HCT116 (cell line): ENCODE measurements at regions not wholly inside any gene's neighbourhood (a gene's known extent, or its start where the extent isn't known, plus 50 kb on each side); places are given as distances from the start of the nearest gene placed in this dataset.

ENCODE experiments used
- ATAC-seq: fragments of 200-7000 bp; cut with Tn5 transposase; 2 replicates; pipeline ENCODE4 v1.9.1; 2020; ENCODE audit warnings: mild to moderate bottlenecking, moderate library complexity
- BruUV-seq: library from RNA; stranded (reverse); fragments of 400-500 nt; replicated peaks from 2 replicates; lab custom pipeline; 2021; lab: Mats Ljungman, UMichigan
- CTCF ChIA-PET: fragments of 300-600 bp; sonication (Branson Sonifier 250); formaldehyde crosslinking; loops from one replicate; lab custom pipeline; 2021; ENCODE audit warnings: antibody characterized with exemption; lab: Charles Lee
- POLR2A ChIA-PET: fragments of 300-600, 350-600 bp; sonication (Branson Sonifier 250); formaldehyde crosslinking; loops from one replicate; lab custom pipeline; 2021; ENCODE audit warnings: antibody characterized with exemption; lab: Charles Lee
- RAD21 ChIA-PET, 2 experiments: fragments of 300-600 bp; sonication (Branson Sonifier 250); formaldehyde crosslinking; loops; one replicate each; lab custom pipeline; 2023; ENCODE audit warnings: low total read pairs in 2 of 2; ENCODE audit not compliant: uncharacterized antibody in 2 of 2, unreplicated experiment in 2 of 2, low non-redundant PET in 1 of 2; lab: Charles Lee
- DNase-seq: peaks from one replicate; pipeline ENCODE4 v3.0.0-alpha.2; 2010; ENCODE audit warnings: low read depth, low spot score
- H2AFZ ChIP-seq: fragments of 200-600 bp; shearing (Covaris generic), sonication (generic); 2 replicates; pipeline ENCODE4 v1.6.1; 2017; ENCODE audit warnings: low read depth, mixed run types, mixed read lengths, antibody characterized with exemption, low read length; ENCODE audit not compliant: poor library complexity, severe bottlenecking
- H3K27ac ChIP-seq: 2 replicates; pipeline ENCODE4 v1.5.1; 2012; ENCODE audit warnings: low read depth, low read length
- H3K27me3 ChIP-seq: fragments of 200-600 bp; sonication (generic); 2 replicates; pipeline ENCODE4 v1.6.1; 2016; ENCODE audit warnings: mixed run types, low read length, mixed read lengths; ENCODE audit not compliant: insufficient read depth
- H3K36me3 ChIP-seq, 2 experiments: fragments of 200-500 bp in 1 of 2; fragments of 200-600 bp in 1 of 2; sonication (Bioruptor generic) in 1 of 2; sonication (generic) in 1 of 2; 2 replicates each; pipeline versions ENCODE4 v1.5.1 to v1.6.1; 2014 to 2016; ENCODE audit warnings: low read length in 2 of 2, inconsistent platforms in 1 of 2, mixed read lengths in 1 of 2, mixed run types in 1 of 2; ENCODE audit not compliant: insufficient read depth in 2 of 2, control insufficient read depth in 1 of 2
- H3K4me1 ChIP-seq, 2 experiments: fragments of 200-600 bp in 1 of 2; sonication (generic) in 1 of 2; 2 replicates each; pipeline versions ENCODE4 v1.5.1 to v1.6.1; 2012 to 2017; ENCODE audit warnings: low read length in 2 of 2, inconsistent platforms in 1 of 2, mild to moderate bottlenecking in 1 of 2, mixed read lengths in 1 of 2, mixed run types in 1 of 2, moderate library complexity in 1 of 2; ENCODE audit not compliant: insufficient read depth in 2 of 2, control insufficient read depth in 1 of 2
- H3K4me2 ChIP-seq: fragments of 200-600 bp; sonication (generic); 2 replicates; pipeline ENCODE4 v1.6.1; 2017; ENCODE audit warnings: mixed run types, low read length, mixed read lengths
- H3K4me3 ChIP-seq, 2 experiments: fragments of 200-600 bp in 1 of 2; sonication (generic) in 1 of 2; replicated peaks in 1 of 2; 2 replicates each; pipeline ENCODE4 v1.5.1; 2011 to 2016; ENCODE audit warnings: low read length in 2 of 2, control low read depth in 1 of 2, low read depth in 1 of 2, mild to moderate bottlenecking in 1 of 2, mixed read lengths in 1 of 2, mixed run types in 1 of 2
- H3K79me2 ChIP-seq: fragments of 200-600 bp; sonication (generic); 2 replicates; pipeline ENCODE4 v1.6.1; 2017; ENCODE audit warnings: mild to moderate bottlenecking, mixed run types, low read length, moderate library complexity, mixed read lengths; ENCODE audit not compliant: insufficient read depth
- H3K9ac ChIP-seq: fragments of 200-600 bp; sonication (generic); 2 replicates; pipeline ENCODE4 v1.6.1; 2016; ENCODE audit warnings: low read length, mixed read lengths
- H3K9me2 ChIP-seq: fragments of 200-600 bp; sonication (generic), shearing (Covaris generic); 2 replicates; pipeline ENCODE4 v1.6.1; 2017; ENCODE audit warnings: mixed run types, mild to moderate bottlenecking, moderate library complexity; ENCODE audit not compliant: insufficient read depth
- H3K9me3 ChIP-seq, 2 experiments: fragments of 200-500 bp in 1 of 2; fragments of 200-600 bp in 1 of 2; sonication (Bioruptor generic) in 1 of 2; sonication (generic) in 1 of 2; 2 replicates each; pipeline ENCODE4 v1.6.1; 2014 to 2017; ENCODE audit warnings: low read length in 2 of 2, mixed read lengths in 2 of 2, inconsistent platforms in 1 of 2, low read depth in 1 of 2, mild to moderate bottlenecking in 1 of 2, mixed run types in 1 of 2, moderate library complexity in 1 of 2; ENCODE audit not compliant: control insufficient read depth in 1 of 2, insufficient read depth in 1 of 2
- H4K20me1 ChIP-seq: fragments of 200-600 bp; sonication (generic), shearing (Covaris generic); 2 replicates; pipeline ENCODE4 v1.6.1; 2017; ENCODE audit warnings: mixed run types, mild to moderate bottlenecking, moderate library complexity; ENCODE audit not compliant: insufficient read depth
- CBX3 ChIP-seq: IDR thresholded peaks from 2 replicates; pipeline ENCODE4 v1.6.1; 2012; ENCODE audit warnings: low read depth
- CEBPB ChIP-seq: IDR thresholded peaks from 2 replicates; pipeline ENCODE4 v1.6.1; 2012; ENCODE audit warnings: low read depth
- EGR1 ChIP-seq: IDR thresholded peaks from 2 replicates; pipeline ENCODE4 v1.6.1; 2012; ENCODE audit warnings: low read depth
- ELF1 ChIP-seq: IDR thresholded peaks from 2 replicates; pipeline ENCODE4 v1.6.1; 2012; ENCODE audit warnings: low read depth, borderline replicate concordance
- EZH2 ChIP-seq: fragments of 200-600 bp; sonication (generic); IDR thresholded peaks from 2 replicates; pipeline ENCODE4 v1.6.1; 2017; ENCODE audit warnings: antibody characterized with exemption, mixed run types
- EZH2phosphoT487 ChIP-seq: fragments of 200-600 bp; IDR thresholded peaks from 2 replicates; pipeline ENCODE4 v1.6.1; 2018; ENCODE audit warnings: antibody characterized with exemption, borderline replicate concordance
- FOSL1 ChIP-seq: IDR thresholded peaks from 2 replicates; pipeline ENCODE4 v1.6.1; 2012; ENCODE audit warnings: low read depth
- JUND ChIP-seq: IDR thresholded peaks from 2 replicates; pipeline ENCODE4 v1.6.1; 2012
- POLR2AphosphoS5 ChIP-seq: IDR thresholded peaks from 2 replicates; pipeline ENCODE4 v1.6.1; 2011; ENCODE audit warnings: mild to moderate bottlenecking, low read depth, low read length, moderate library complexity
- RAD21 ChIP-seq: IDR thresholded peaks from 2 replicates; pipeline ENCODE4 v1.6.1; 2012; ENCODE audit warnings: low read depth, mild to moderate bottlenecking
- SRF ChIP-seq: IDR thresholded peaks from 2 replicates; pipeline ENCODE4 v1.6.1; 2012; ENCODE audit warnings: low read depth
- TCF7L2 ChIP-seq: IDR thresholded peaks from 2 replicates; pipeline ENCODE4 v1.7.0; 2011; ENCODE audit warnings: borderline replicate concordance, inconsistent platforms; ENCODE audit not compliant: insufficient read depth, insufficient read length; ENCODE audit errors: extremely low read depth
- YY1 ChIP-seq: IDR thresholded peaks from 2 replicates; pipeline ENCODE4 v1.6.1; 2011; ENCODE audit warnings: low read length, low read depth, moderate library complexity, mild to moderate bottlenecking; ENCODE audit not compliant: insufficient replicate concordance; ENCODE audit errors: extremely low read depth
- ZFX ChIP-seq: fragments of 450-650 bp; IDR thresholded peaks from 2 replicates; pipeline ENCODE4 v1.6.1; 2017
- intact Hi-C: fragments of 100-400 bp; cut with micrococcal nuclease; formaldehyde crosslinking; loops from 2 replicates; pipeline ENCODE4 v1.10.0; 2022
- TF ChIP-seq, protein P1 (sequence below): IDR thresholded peaks from 2 replicates; pipeline ENCODE4 v1.6.1; 2012
- TF ChIP-seq, protein P2 (sequence below): IDR thresholded peaks from 2 replicates; pipeline ENCODE4 v1.6.1; 2012
- TF ChIP-seq, protein P3 (sequence below): IDR thresholded peaks from 2 replicates; pipeline ENCODE4 v1.6.1; 2012; ENCODE audit warnings: low read depth

DNA sequence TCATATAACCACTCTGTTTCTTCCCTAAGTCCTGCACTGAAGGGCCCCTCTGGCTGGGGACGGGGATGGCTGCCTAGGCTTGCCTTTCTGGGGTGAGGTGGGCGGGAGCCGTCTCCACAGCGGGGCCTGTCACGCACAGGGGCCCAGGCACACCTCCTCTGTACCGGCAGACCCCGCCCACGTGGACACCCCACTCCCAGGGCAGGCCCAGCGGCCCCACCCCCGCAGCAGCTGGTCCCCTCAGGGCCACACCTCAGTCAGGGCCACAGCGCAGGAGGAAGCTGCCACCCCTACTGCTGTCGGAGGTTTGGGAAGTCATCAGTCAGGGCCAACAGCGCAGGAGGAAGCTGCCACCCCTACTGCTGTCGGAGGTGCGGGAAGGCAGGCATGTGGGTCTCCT is 257.6 kb upstream of the RAB6C start:
- no peaks in the 10 kb centered on the region for H4K20me1 ChIP-seq
- H2AFZ ChIP-seq: no peak overlapping the region
- no peak overlapping the region for H3K4me3 ChIP-seq
- BruUV-seq: no TSS peak
- no peak overlapping the region for H3K27ac ChIP-seq
- ATAC-seq (no peak), DNase-seq (no peak)
- no peaks in the 10 kb centered on the region for H3K9me3 ChIP-seq
- RAD21 ChIA-PET: no interaction called here
- H3K79me2 ChIP-seq: no peaks in the 10 kb centered on the region
- intact Hi-C loops: no loop called here
- no peaks in the 10 kb centered on the region for H3K36me3 ChIP-seq
- no peaks in the 10 kb centered on the region for H3K9me2 ChIP-seq
- H3K27me3 ChIP-seq: peaks cover 58% of the 10 kb centered on the region
- no peaks in the 10 kb centered on the region for H3K4me1 ChIP-seq
- no peak overlapping the region for H3K4me2 ChIP-seq
- POLR2A ChIA-PET: no interaction called here
- no peak overlapping the region for H3K9ac ChIP-seq
- CTCF ChIA-PET: no interaction called here
- TF ChIP-seq CBX3 (no peak), EZH2phosphoT487 (no peak), FOSL1 (no peak), CEBPB (no peak), POLR2AphosphoS5 (no peak)
- TF ChIP-seq, protein P1, sequence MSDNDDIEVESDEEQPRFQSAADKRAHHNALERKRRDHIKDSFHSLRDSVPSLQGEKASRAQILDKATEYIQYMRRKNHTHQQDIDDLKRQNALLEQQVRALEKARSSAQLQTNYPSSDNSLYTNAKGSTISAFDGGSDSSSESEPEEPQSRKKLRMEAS: no peak

DNA sequence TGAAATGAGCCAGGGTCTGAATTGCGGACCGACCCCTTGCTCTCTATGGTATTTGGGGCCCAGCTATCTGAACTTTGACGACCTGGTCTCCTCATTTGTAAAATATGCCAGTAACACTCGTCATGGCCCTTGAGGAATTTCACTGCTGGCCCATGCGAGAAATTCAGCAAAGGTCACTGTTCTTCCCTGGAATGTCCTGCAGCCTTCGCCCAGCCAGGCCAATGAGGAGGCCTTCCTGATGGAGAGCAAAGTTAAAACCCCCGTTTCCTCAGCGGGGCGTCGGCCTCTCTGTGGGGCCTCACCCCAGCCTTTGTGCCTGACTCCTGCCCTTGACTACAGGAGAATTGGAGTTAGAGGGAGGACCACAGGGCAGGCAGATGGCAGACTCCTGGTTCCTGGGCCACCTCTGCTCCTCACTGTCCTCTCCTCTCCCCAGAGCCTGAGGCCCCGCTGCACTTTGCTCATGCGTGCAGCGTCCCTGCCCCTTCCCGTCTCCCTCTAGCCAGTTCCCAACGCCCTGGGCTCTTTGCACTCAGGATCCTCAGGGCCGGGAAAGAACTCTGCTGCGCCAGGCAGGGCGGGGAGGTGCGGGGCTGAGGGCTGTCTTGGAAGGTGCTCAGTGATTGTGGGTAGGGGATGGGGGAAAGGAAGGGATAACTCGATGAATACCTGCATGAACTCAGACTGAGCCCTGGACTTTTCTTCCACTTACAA is 257.0 kb upstream of the RAB6C start:
- Histone ChIP-seq H3K4me2 (no peak overlapping the region), H3K9ac (no peak overlapping the region), H3K9me3 (no peaks in the 10 kb centered on the region), H3K9me2 (no peaks in the 10 kb centered on the region), H3K36me3 (no peaks in the 10 kb centered on the region), H3K79me2 (no peaks in the 10 kb centered on the region), H2AFZ (no peak overlapping the region), H3K4me3 (no peak overlapping the region), H3K27ac (no peak overlapping the region), H4K20me1 (no peaks in the 10 kb centered on the region), H3K4me1 (no peaks in the 10 kb centered on the region), H3K27me3 (peaks cover 54% of the 10 kb centered on the region)
- POLR2A ChIA-PET: no interaction called here
- ATAC-seq: no peak
- CTCF ChIA-PET: no interaction called here
- intact Hi-C loops: no loop called here
- no TSS peak for BruUV-seq
- RAD21 ChIA-PET: no interaction called here
- no peak for DNase-seq
- TF ChIP-seq, protein P2, sequence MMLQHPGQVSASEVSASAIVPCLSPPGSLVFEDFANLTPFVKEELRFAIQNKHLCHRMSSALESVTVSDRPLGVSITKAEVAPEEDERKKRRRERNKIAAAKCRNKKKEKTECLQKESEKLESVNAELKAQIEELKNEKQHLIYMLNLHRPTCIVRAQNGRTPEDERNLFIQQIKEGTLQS: no peak
- no peak for TF ChIP-seq EGR1
- no peak for TF ChIP-seq ZFX
- no peak for TF ChIP-seq CEBPB
- no peak for TF ChIP-seq EZH2phosphoT487
- TF ChIP-seq TCF7L2: no peak
- no peak for TF ChIP-seq EZH2
- TF ChIP-seq, protein P3, sequence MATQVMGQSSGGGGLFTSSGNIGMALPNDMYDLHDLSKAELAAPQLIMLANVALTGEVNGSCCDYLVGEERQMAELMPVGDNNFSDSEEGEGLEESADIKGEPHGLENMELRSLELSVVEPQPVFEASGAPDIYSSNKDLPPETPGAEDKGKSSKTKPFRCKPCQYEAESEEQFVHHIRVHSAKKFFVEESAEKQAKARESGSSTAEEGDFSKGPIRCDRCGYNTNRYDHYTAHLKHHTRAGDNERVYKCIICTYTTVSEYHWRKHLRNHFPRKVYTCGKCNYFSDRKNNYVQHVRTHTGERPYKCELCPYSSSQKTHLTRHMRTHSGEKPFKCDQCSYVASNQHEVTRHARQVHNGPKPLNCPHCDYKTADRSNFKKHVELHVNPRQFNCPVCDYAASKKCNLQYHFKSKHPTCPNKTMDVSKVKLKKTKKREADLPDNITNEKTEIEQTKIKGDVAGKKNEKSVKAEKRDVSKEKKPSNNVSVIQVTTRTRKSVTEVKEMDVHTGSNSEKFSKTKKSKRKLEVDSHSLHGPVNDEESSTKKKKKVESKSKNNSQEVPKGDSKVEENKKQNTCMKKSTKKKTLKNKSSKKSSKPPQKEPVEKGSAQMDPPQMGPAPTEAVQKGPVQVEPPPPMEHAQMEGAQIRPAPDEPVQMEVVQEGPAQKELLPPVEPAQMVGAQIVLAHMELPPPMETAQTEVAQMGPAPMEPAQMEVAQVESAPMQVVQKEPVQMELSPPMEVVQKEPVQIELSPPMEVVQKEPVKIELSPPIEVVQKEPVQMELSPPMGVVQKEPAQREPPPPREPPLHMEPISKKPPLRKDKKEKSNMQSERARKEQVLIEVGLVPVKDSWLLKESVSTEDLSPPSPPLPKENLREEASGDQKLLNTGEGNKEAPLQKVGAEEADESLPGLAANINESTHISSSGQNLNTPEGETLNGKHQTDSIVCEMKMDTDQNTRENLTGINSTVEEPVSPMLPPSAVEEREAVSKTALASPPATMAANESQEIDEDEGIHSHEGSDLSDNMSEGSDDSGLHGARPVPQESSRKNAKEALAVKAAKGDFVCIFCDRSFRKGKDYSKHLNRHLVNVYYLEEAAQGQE: no peak
- TF ChIP-seq, protein P1: no peak
- no peak for TF ChIP-seq RAD21
- TF ChIP-seq FOSL1: no peak
- TF ChIP-seq JUND: no peak
- no peak for TF ChIP-seq YY1
- TF ChIP-seq ELF1: no peak
- TF ChIP-seq SRF: no peak
